KMS-11 (cell line): ENCODE measurements at regions not wholly inside any gene's neighbourhood (a gene's known extent, or its start where the extent isn't known, plus 50 kb on each side); places are given as distances from the start of the nearest gene placed in this dataset.

Experiments
- H2AFZ ChIP-seq: fragments of 200-600 bp; sonication (generic); 2 replicates; pipeline ENCODE4 v1.6.1; 2016; ENCODE audit warnings: antibody characterized with exemption, mixed run types, low read depth
- H3K27ac ChIP-seq: fragments of 200-600 bp; sonication (generic); 2 replicates; pipeline ENCODE4 v1.6.1; 2016; ENCODE audit warnings: mild to moderate bottlenecking, mixed run types
- H3K27me3 ChIP-seq: fragments of 200-600 bp; sonication (generic); 2 replicates; pipeline ENCODE4 v1.6.1; 2017; ENCODE audit warnings: mild to moderate bottlenecking, low read depth, mixed run types, moderate library complexity; ENCODE audit not compliant: insufficient read depth
- H3K36me3 ChIP-seq: fragments of 200-600 bp; sonication (generic); 2 replicates; pipeline ENCODE4 v1.6.1; 2017; ENCODE audit warnings: mild to moderate bottlenecking, mixed run types; ENCODE audit not compliant: insufficient read depth
- H3K4me1 ChIP-seq: fragments of 200-600 bp; sonication (generic); 2 replicates; pipeline ENCODE4 v1.6.1; 2016; ENCODE audit warnings: mild to moderate bottlenecking, low read depth, mixed run types; ENCODE audit not compliant: poor library complexity, severe bottlenecking
- H3K4me2 ChIP-seq: fragments of 200-600 bp; sonication (generic); 2 replicates; pipeline ENCODE4 v1.7.0; 2016; ENCODE audit warnings: mild to moderate bottlenecking, mixed run types
- H3K4me3 ChIP-seq: fragments of 200-600 bp; sonication (generic); IDR thresholded peaks from 2 replicates; pipeline ENCODE4 v1.6.1; 2017; ENCODE audit warnings: low read depth, low read length, mixed read lengths; ENCODE audit not compliant: insufficient read depth
- H3K79me2 ChIP-seq: fragments of 200-600 bp; sonication (generic); 2 replicates; pipeline ENCODE4 v1.6.1; 2016; ENCODE audit warnings: low read depth, mixed run types; ENCODE audit not compliant: insufficient read depth
- H3K9ac ChIP-seq: fragments of 200-600 bp; sonication (generic); 2 replicates; pipeline ENCODE4 v1.6.1; 2016; ENCODE audit warnings: mild to moderate bottlenecking, mixed run types
- H4K20me1 ChIP-seq: fragments of 200-600 bp; sonication (generic); 2 replicates; pipeline ENCODE4 v1.6.1; 2016; ENCODE audit warnings: mild to moderate bottlenecking, mixed run types; ENCODE audit not compliant: insufficient read depth
- TF ChIP-seq, protein P1 (sequence below): fragments of 200-600 bp; sonication (generic); conservative IDR thresholded peaks from 2 replicates; pipeline ENCODE4 v1.6.1; 2017; ENCODE audit warnings: low read depth, mild to moderate bottlenecking, antibody characterized with exemption, low read length, moderate library complexity, mixed read lengths

DNA sequence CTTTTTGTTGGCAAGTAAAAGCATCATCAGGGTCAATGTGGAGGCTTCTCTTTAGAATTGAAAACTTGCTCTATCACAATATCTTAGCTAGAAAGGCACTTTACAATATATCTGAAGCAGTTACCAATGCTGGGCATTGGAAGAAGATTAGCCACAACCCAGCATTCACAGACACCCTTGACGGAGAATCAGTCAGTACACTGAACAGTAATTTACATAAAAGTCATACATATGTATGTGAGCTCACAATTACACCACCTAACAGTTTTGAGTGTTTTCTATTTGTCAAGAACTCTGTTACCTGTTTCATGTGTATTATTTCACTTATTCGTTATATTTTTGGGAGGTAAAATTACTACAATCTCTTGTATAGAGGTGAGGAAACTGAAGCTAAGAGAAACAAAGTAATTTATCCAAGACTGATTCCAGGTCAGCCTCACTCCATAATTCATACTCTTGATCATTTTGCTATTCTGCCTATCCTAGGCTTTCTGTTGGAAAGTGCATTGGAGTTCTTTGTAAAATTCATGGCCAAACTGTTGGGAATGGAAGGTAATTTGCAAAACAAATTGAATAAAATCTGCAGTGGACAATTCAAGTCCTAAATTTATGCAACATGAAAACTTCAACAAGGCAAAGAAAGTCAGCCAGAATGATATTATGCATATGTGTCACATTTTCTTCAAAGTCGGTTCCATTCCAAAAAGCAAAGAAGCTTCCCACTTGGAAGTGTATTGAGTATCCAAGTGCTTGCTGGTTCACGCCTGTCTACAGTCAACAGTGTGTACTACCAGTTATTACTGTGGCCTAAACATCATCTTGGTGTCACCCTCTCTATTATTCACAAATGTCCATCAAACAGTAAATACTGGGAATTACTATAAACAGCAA is 223.7 kb upstream of the SEMA6D start:
- no peak overlapping the region for H3K9ac ChIP-seq
- TF ChIP-seq, protein P1, sequence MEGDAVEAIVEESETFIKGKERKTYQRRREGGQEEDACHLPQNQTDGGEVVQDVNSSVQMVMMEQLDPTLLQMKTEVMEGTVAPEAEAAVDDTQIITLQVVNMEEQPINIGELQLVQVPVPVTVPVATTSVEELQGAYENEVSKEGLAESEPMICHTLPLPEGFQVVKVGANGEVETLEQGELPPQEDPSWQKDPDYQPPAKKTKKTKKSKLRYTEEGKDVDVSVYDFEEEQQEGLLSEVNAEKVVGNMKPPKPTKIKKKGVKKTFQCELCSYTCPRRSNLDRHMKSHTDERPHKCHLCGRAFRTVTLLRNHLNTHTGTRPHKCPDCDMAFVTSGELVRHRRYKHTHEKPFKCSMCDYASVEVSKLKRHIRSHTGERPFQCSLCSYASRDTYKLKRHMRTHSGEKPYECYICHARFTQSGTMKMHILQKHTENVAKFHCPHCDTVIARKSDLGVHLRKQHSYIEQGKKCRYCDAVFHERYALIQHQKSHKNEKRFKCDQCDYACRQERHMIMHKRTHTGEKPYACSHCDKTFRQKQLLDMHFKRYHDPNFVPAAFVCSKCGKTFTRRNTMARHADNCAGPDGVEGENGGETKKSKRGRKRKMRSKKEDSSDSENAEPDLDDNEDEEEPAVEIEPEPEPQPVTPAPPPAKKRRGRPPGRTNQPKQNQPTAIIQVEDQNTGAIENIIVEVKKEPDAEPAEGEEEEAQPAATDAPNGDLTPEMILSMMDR, result no peak
- H3K36me3 ChIP-seq, result no peaks in the 10 kb centered on the region
- H3K79me2 ChIP-seq, result no peaks in the 10 kb centered on the region
- H3K4me3 ChIP-seq, result no peak overlapping the region
- no peak overlapping the region for H2AFZ ChIP-seq
- H3K27me3 ChIP-seq, result no peaks in the 10 kb centered on the region
- H3K27ac ChIP-seq, result no peak overlapping the region
- no peak overlapping the region for H3K4me2 ChIP-seq
- H4K20me1 ChIP-seq, result no peaks in the 10 kb centered on the region
- H3K4me1 ChIP-seq, result no peaks in the 10 kb centered on the region

DNA sequence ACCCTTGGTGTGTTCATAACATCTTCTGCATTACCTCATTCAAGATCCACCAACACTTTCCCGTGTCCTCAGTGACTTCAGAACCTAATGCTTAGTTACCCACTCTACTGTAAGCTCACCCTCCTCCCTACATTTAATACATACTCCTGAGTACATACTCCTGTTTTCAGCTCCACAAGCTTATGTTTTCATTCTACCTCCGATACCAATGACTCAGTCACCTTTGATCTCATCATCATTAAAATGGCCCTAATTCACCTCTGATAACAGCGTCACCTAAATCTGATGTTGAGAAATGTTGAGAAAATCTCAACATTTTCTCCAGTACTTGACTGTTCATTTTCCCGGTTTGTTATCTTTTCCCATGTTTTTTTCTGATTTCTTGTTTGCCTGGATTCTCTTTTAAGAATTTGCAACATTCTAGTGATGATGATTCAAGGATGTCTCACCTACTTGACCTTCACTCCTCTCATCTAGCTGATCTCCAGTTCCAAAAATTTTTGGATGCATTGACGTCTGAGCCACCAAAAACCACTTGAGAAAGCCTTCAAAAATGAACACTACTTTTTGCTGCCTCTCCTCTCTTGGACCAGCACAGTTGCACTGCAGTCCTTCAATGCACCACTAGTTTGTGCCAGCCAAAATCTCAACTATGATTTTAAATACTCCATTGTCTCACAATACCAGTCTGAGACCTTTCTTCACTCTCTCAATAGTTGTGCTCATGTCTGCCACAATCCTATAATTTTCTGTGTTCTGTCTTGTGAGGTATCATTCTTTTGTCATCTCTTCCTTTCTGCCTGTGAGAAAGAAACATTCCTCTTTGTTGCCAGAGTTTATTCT is 220.7 kb upstream of the SEMA6D start:
- TF ChIP-seq, protein P1, result no peak
- no peak overlapping the region for H3K9ac ChIP-seq
- no peak overlapping the region for H3K4me2 ChIP-seq
- H3K4me1 ChIP-seq, result no peaks in the 10 kb centered on the region
- no peak overlapping the region for H3K27ac ChIP-seq
- H2AFZ ChIP-seq, result no peak overlapping the region
- no peaks in the 10 kb centered on the region for H3K36me3 ChIP-seq
- H4K20me1 ChIP-seq, result no peaks in the 10 kb centered on the region
- no peaks in the 10 kb centered on the region for H3K27me3 ChIP-seq
- no peak overlapping the region for H3K4me3 ChIP-seq
- no peaks in the 10 kb centered on the region for H3K79me2 ChIP-seq

DNA sequence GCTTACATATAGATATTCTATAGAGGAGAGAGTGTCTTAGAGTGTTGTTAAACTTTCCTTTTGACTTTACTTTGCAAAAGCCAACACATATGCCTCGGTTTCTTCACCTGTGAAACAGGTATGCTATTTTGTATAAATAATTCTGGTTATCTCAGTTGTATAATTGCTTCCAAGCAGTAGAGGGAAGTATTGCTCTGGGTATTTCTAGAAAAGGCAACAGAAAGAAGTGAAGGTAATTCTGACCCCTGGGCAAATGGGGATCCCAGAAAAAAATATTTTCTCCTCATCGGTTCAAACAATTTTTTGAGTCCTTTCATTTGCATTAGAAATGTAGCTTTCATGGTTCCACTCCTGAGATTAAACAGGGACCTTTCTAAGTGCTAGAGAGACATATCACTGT is 216.5 kb upstream of the SEMA6D start:
- H3K79me2 ChIP-seq, result no peaks in the 10 kb centered on the region
- no peak overlapping the region for H3K4me3 ChIP-seq
- TF ChIP-seq, protein P1, result no peak

GRCh38 chr15:47502041-47502440 is 215.3 kb upstream of the SEMA6D start:
- H3K9ac ChIP-seq, result no peak overlapping the region
- no peaks in the 10 kb centered on the region for H3K79me2 ChIP-seq
- TF ChIP-seq, protein P1, result no peak
- no peak overlapping the region for H3K4me3 ChIP-seq
- no peaks in the 10 kb centered on the region for H3K36me3 ChIP-seq
- no peaks in the 10 kb centered on the region for H3K4me1 ChIP-seq
- H3K27ac ChIP-seq, result no peak overlapping the region
- no peaks in the 10 kb centered on the region for H4K20me1 ChIP-seq
- H3K4me2 ChIP-seq, result no peak overlapping the region
- H3K27me3 ChIP-seq, result no peaks in the 10 kb centered on the region
- H2AFZ ChIP-seq, result no peak overlapping the region

More for the DNA sequence above, 216.5 kb upstream of the SEMA6D start:
- Histone ChIP-seq H4K20me1 (no peaks in the 10 kb centered on the region), H3K36me3 (no peaks in the 10 kb centered on the region), H3K4me2 (no peak overlapping the region), H2AFZ (no peak overlapping the region), H3K9ac (no peak overlapping the region), H3K27ac (no peak overlapping the region), H3K4me1 (no peaks in the 10 kb centered on the region), H3K27me3 (no peaks in the 10 kb centered on the region)
